ENCODE measurements at regions not wholly inside any gene's neighbourhood (a gene's known extent, or its start where the extent isn't known, plus 50 kb on each side); places are given as distances from the start of the nearest gene placed in this dataset.

GRCh38 chr3:135728007-135728721, 237.4 kb upstream of the PPP2R3A start:
- TF ChIP-seq CTCF (IDR thresholded peaks at IDR 0.05; ENCODE audit: low read depth, low read length) = no peak
- TF ChIP-seq POLR2A (IDR thresholded peaks at IDR 0.05; ENCODE audit: extremely low read depth, insufficient read length) = no peak
- no peak for TF ChIP-seq MAX (IDR thresholded peaks at IDR 0.05; ENCODE audit: low read depth, low read length)
- TF ChIP-seq MYC (IDR thresholded peaks at IDR 0.05; ENCODE audit: low read depth, low read length) = no peak
